ENCODE measurements at regions not wholly inside any gene's neighbourhood (a gene's known extent, or its start where the extent isn't known, plus 50 kb on each side); places are given as distances from the start of the nearest gene placed in this dataset.

- CTCF ChIA-PET (ENCODE audit: low intra/inter-chr PET ratio, low total read pairs) = no interaction called here
- WGBS (ENCODE audit: low lambda C conversion rate) = 0% methylated on average over 8 of the region's 8 CpGs
- Histone ChIP-seq H3K4me2 (ENCODE audit: low read depth, low read length) (no peak overlapping the region), H3K9me3 (ENCODE audit: low read length) (peaks cover 86% of the 10 kb centered on the region), H3K36me3 (replicated peaks in 1 of 2; ENCODE audit: control insufficient read depth in 1 of 2, insufficient read depth in 2 of 2, low read length in 2 of 2) (no peaks in the 10 kb centered on the region), H3K27me3 (ENCODE audit: control insufficient read depth in 1 of 2, insufficient read depth in 2 of 2, low read length in 2 of 2) (no peaks in the 10 kb centered on the region), H3K4me1 (ENCODE audit: insufficient read depth, low read length) (no peaks in the 10 kb centered on the region), H3K4me3 (replicated peaks in 1 of 3; ENCODE audit: insufficient read depth in 1 of 3, low read depth in 2 of 3, low read length in 3 of 3) (no peak overlapping the region), H3K27ac (ENCODE audit: extremely low read length, insufficient read depth, low read length) (no peak overlapping the region), H2AFZ (ENCODE audit: low read length) (no peak overlapping the region), H4K20me1 (ENCODE audit: insufficient read depth, low read length) (no peaks in the 10 kb centered on the region), H3K9ac (ENCODE audit: insufficient read depth, low read depth, low read length) (no peak overlapping the region), H3K79me2 (ENCODE audit: insufficient read depth, low read length) (no peaks in the 10 kb centered on the region)
- DNase-seq (ENCODE audit: low spot score) (no peak), FAIRE-seq (no peak), ATAC-seq (no peak)
- intact Hi-C loops (cut with micrococcal nuclease; ENCODE audit: unreplicated experiment) (no loop called here), in situ Hi-C loops (cut with HindIII; ENCODE audit: extremely low pct_ligation_motif_present, low pct_unique_long_range_greater_than_20kb) (no loop called here)
- BruUV-seq (replicated peaks) = no TSS peak
- TF ChIP-seq REXO4 (CRISPR knock-in tag; IDR thresholded peaks at IDR 0.05; ENCODE audit: borderline replicate concordance) = no peak
- POLR2A ChIA-PET = no interaction called here
Observed at GRCh38 chr14:98274596-98274995, 997.4 kb downstream of the BCL11B start.

GRCh38 chr14:98278800-98279199 lies 993.2 kb downstream of the BCL11B start:
- no peaks in the 10 kb centered on the region for H3K36me3 ChIP-seq (replicated peaks in 1 of 2; ENCODE audit: control insufficient read depth in 1 of 2, insufficient read depth in 2 of 2, low read length in 2 of 2)
- CTCF ChIA-PET (ENCODE audit: low intra/inter-chr PET ratio, low total read pairs) = no interaction called here
- H3K9ac ChIP-seq (ENCODE audit: insufficient read depth, low read depth, low read length) = no peak overlapping the region
- H3K27me3 ChIP-seq (ENCODE audit: control insufficient read depth in 1 of 2, insufficient read depth in 2 of 2, low read length in 2 of 2) = no peaks in the 10 kb centered on the region
- in situ Hi-C loops (cut with HindIII; ENCODE audit: extremely low pct_ligation_motif_present, low pct_unique_long_range_greater_than_20kb) = no loop called here
- no peaks in the 10 kb centered on the region for H4K20me1 ChIP-seq (ENCODE audit: insufficient read depth, low read length)
- intact Hi-C loops (cut with micrococcal nuclease; ENCODE audit: unreplicated experiment) = no loop called here
- WGBS (ENCODE audit: low lambda C conversion rate) = 2% methylated on average over 3 of the region's 3 CpGs
- BruUV-seq (replicated peaks) = no TSS peak
- no peaks in the 10 kb centered on the region for H3K79me2 ChIP-seq (ENCODE audit: insufficient read depth, low read length)
- no peak overlapping the region for H3K4me2 ChIP-seq (ENCODE audit: low read depth, low read length)
- peaks cover 70% of the 10 kb centered on the region for H3K9me3 ChIP-seq (ENCODE audit: low read length)
- H3K27ac ChIP-seq (ENCODE audit: extremely low read length, insufficient read depth, low read length) = no peak overlapping the region
- no peak for DNase-seq (ENCODE audit: low spot score)
- no peak for FAIRE-seq
- H3K4me1 ChIP-seq (ENCODE audit: insufficient read depth, low read length) = no peaks in the 10 kb centered on the region
- no peak overlapping the region for H2AFZ ChIP-seq (ENCODE audit: low read length)
- no peak overlapping the region for H3K4me3 ChIP-seq (replicated peaks in 1 of 3; ENCODE audit: insufficient read depth in 1 of 3, low read depth in 2 of 3, low read length in 3 of 3)
- POLR2A ChIA-PET = no interaction called here
- ATAC-seq = no peak
- TF ChIP-seq ZNF12 (CRISPR knock-in tag; IDR thresholded peaks at IDR 0.05) (no peak), ZHX1 (CRISPR knock-in tag; IDR thresholded peaks at IDR 0.05; ENCODE audit: low read depth) (no peak), HDAC1 (CRISPR knock-in tag; IDR thresholded peaks at IDR 0.05) (no peak), THAP11 (CRISPR knock-in tag; IDR thresholded peaks at IDR 0.05) (no peak), TBP (CRISPR knock-in tag; IDR thresholded peaks at IDR 0.05) (no peak), MLLT10 (CRISPR knock-in tag; IDR thresholded peaks at IDR 0.05) (no peak), ZBED4 (CRISPR knock-in tag; IDR thresholded peaks at IDR 0.05; ENCODE audit: borderline replicate concordance) (no peak), HIC2 (CRISPR knock-in tag; IDR thresholded peaks at IDR 0.05; ENCODE audit: low read depth) (no peak), SRY (CRISPR knock-in tag; IDR thresholded peaks at IDR 0.05) (no peak), LCORL (IDR thresholded peaks at IDR 0.05) (no peak), LCORL (CRISPR knock-in tag; IDR thresholded peaks at IDR 0.05) (no peak)

All from HepG2 (cell line).